ENCODE measurements at regions not wholly inside any gene's neighbourhood (a gene's known extent, or its start where the extent isn't known, plus 50 kb on each side); places are given as distances from the start of the nearest gene placed in this dataset.

GRCh38 chr21:28513428-28513827, 479.2 kb downstream of the LTN1 start:
- TF ChIP-seq CTCF (IDR thresholded peaks at IDR 0.05; ENCODE audit: low read depth, low read length, poor library complexity, severe bottlenecking) (no peak), EZH2phosphoT487 (IDR thresholded peaks at IDR 0.05; ENCODE audit: borderline replicate concordance, low read length) (no peak)
